GM06990 (cell line): ENCODE measurements at regions not wholly inside any gene's neighbourhood (a gene's known extent, or its start where the extent isn't known, plus 50 kb on each side); places are given as distances from the start of the nearest gene placed in this dataset.

Experiments
- DNase-seq: peaks from one replicate; pipeline ENCODE4 v3.0.0-alpha.2; 2011; ENCODE audit not compliant: insufficient read length; ENCODE audit errors: extremely low read depth
- H3K27me3 ChIP-seq: replicated peaks from 2 replicates; pipeline ENCODE4 v1.6.0; 2011; ENCODE audit warnings: low read length; ENCODE audit not compliant: control insufficient read depth, insufficient read depth
- H3K36me3 ChIP-seq: 2 replicates; pipeline ENCODE4 v1.5.1; 2011; ENCODE audit warnings: low read length; ENCODE audit not compliant: control insufficient read depth, insufficient read depth
- H3K4me3 ChIP-seq: replicated peaks from 2 replicates; pipeline ENCODE4 v1.5.1; 2011; ENCODE audit warnings: low read depth, mild to moderate bottlenecking, control low read depth, low read length
- TF ChIP-seq, protein P1 (sequence below): IDR thresholded peaks from 2 replicates; pipeline ENCODE4 v1.5.1; 2011; ENCODE audit warnings: low read length, control low read depth, mild to moderate bottlenecking, inconsistent platforms; ENCODE audit not compliant: insufficient read depth, poor library complexity, severe bottlenecking

DNA sequence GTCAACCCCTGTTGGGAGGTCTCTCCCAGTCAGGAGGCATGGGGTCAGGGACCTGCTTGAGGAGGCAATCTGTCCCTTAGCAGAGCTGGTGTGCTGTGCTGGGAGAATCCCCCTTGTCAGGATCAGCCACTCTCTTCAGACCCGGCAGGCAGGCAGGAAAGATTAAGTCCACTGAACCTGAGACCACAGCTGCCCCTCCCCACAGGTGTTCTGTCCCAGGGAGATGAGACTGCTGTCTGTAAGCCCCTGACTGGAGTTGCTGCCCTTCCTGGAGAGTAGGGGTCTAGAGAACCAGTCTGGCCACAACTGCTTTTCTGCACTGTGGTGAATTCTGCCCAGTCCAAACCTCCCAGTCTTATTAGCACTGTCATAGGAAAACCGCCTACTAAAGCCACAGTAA, 677.8 kb upstream of the POU3F2 start:
- no peak for DNase-seq
- TF ChIP-seq, protein P1, sequence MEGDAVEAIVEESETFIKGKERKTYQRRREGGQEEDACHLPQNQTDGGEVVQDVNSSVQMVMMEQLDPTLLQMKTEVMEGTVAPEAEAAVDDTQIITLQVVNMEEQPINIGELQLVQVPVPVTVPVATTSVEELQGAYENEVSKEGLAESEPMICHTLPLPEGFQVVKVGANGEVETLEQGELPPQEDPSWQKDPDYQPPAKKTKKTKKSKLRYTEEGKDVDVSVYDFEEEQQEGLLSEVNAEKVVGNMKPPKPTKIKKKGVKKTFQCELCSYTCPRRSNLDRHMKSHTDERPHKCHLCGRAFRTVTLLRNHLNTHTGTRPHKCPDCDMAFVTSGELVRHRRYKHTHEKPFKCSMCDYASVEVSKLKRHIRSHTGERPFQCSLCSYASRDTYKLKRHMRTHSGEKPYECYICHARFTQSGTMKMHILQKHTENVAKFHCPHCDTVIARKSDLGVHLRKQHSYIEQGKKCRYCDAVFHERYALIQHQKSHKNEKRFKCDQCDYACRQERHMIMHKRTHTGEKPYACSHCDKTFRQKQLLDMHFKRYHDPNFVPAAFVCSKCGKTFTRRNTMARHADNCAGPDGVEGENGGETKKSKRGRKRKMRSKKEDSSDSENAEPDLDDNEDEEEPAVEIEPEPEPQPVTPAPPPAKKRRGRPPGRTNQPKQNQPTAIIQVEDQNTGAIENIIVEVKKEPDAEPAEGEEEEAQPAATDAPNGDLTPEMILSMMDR, result no peak
- no peaks in the 10 kb centered on the region for H3K27me3 ChIP-seq
- no peaks in the 10 kb centered on the region for H3K36me3 ChIP-seq
- no peak overlapping the region for H3K4me3 ChIP-seq

DNA sequence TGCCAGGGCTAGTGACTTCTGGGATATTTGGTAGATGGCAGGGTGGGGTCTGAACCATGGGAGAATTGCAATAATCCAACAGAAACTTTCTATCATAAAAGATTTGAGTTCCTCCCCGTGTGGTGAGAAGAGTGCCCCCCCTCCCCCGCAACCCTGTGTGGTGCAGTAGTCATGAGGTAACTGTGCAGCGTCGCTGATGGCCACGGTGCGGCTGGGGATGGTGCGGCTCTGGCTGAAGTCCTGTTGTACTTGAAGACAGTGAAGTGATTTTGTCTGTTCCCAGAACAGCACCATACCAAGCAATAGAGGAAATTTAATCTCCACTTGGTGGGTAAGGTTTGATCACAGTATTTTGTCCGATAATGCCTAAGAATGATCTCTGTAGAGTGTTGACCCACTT, 654.8 kb upstream of the POU3F2 start:
- DNase-seq, result no peak
- Histone ChIP-seq H3K36me3 (no peaks in the 10 kb centered on the region), H3K27me3 (no peaks in the 10 kb centered on the region), H3K4me3 (no peak overlapping the region)
- TF ChIP-seq, protein P1, result no peak

DNA sequence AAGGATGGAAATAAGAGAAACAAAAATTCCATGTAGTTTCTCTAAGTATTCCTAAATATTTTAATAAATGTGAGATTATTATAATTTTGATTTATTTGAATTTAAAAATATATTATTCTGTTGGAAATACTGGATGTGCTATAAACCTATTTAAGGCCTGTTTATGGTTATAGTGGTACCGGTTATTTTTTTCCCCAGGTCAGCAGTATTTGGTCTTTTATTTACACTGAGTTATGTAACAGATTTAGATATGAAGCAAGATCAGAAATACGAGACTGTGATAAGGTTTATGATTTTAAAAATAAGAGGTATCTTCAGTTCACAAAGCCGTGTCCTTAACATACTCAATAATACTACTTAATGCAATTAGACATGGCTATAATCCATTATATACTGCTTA, 634.3 kb upstream of the POU3F2 start:
- Histone ChIP-seq H3K4me3 (no peak overlapping the region), H3K36me3 (no peaks in the 10 kb centered on the region), H3K27me3 (no peaks in the 10 kb centered on the region)
- DNase-seq, result no peak
- TF ChIP-seq, protein P1, result no peak

DNA sequence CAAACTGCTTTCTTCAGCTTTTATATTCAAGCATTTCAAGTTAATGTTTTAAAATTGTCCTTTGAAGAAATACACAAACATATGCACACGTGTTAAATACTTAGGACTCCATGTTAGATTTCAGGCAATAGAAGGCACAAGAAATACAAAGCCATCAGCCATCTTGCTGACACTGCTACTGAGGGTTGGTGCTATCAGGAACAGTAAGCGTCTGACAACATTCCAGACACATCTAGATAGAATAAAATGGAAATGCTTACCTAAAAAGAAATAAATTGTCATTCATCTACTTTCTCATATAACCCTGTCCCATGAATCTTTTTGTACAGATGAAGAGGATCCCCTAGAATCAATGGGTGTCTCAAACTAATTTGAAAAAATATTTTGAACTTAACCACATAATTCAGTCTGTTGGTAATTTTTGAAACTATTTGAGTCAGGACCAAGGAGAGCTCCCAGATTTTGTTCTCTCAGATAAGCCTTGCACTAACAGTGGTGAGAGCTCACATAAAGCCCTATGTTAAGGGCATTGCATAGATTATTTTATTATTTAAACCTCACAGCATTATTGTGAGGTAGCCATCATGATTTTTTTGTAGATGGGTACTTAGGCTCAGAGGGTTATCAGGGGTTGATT, 631.1 kb upstream of the POU3F2 start:
- Histone ChIP-seq H3K36me3 (no peaks in the 10 kb centered on the region), H3K27me3 (no peaks in the 10 kb centered on the region), H3K4me3 (no peak overlapping the region)
- TF ChIP-seq, protein P1, result no peak
- DNase-seq, result no peak

DNA sequence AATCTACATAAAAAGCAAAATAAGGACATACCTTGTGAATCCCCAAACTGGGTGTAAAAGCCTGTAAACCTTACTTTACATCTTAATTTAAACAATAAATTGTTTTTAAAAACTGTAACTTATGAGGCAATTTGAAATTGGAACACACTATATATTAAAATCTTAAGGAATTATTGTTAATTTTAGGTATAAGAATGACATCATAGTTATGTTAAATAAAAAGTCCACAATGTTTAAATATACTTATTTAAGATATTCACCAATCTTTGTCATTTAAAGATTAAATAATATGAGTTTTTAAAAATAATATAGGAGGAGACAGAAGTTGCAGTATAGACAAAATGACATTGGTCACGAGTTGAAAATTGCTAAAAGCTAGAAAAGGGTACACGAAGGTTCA, 621.9 kb upstream of the POU3F2 start:
- TF ChIP-seq, protein P1, result no peak
- DNase-seq, result no peak

DNA sequence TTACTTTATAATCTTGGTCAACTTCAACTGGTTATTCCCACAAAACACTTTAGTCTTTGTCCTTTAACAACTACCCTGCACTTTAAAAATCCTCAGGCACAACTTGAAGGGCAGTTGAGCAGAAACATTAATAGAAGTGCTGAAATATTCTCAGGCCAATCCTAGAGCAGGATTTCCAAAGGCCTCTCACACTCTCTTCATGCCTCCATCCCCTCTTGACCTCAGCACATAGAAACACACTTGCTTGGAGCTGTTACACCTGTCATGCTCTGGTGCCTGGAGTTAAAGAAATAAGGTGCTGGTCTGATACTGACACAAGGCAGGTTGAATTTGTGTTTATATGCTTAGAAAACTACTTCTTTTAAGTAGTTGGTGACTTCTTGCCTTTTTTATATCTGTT, 618.8 kb upstream of the POU3F2 start:
- DNase-seq, result no peak
- Histone ChIP-seq H3K27me3 (no peaks in the 10 kb centered on the region), H3K4me3 (no peak overlapping the region), H3K36me3 (no peaks in the 10 kb centered on the region)
- TF ChIP-seq, protein P1, result no peak

More for the DNA sequence above, 621.9 kb upstream of the POU3F2 start:
- Histone ChIP-seq H3K4me3 (no peak overlapping the region), H3K27me3 (no peaks in the 10 kb centered on the region), H3K36me3 (no peaks in the 10 kb centered on the region)
